HEK293 (cell line): ENCODE measurements at regions not wholly inside any gene's neighbourhood (a gene's known extent, or its start where the extent isn't known, plus 50 kb on each side); places are given as distances from the start of the nearest gene placed in this dataset.

ENCODE experiments used
- CTCF ChIA-PET: fragments of 350-600 bp; formaldehyde crosslinking; extraction: SDS; loops from one replicate; lab custom pipeline; 2021; ENCODE audit warnings: antibody characterized with exemption; lab: Yijun Ruan, JAX
- POLR2A ChIA-PET: fragments of 300-600 bp; formaldehyde crosslinking; extraction: SDS; loops from one replicate; lab custom pipeline; 2020; ENCODE audit warnings: antibody characterized with exemption, inconsistent platforms; lab: Yijun Ruan, JAX
- H3K27ac ChIP-seq: fragments of 200-500 bp; sonication (Bioruptor generic); 2 replicates; pipeline ENCODE4 v1.5.1; 2014; ENCODE audit warnings: low read depth, low read length, control low read depth, inconsistent platforms; ENCODE audit errors: extremely low read depth
- H3K36me3 ChIP-seq, 2 experiments: fragments of 200-500 bp in 1 of 2; sonication (Bioruptor generic) in 1 of 2; 1 replicate in 1 of 2; 2 replicates in 1 of 2; pipeline ENCODE4 v1.5.1; 2014 to 2017; ENCODE audit warnings: inconsistent platforms in 2 of 2, low read length in 2 of 2; ENCODE audit not compliant: control insufficient read depth in 2 of 2, insufficient read depth in 1 of 2
- H3K4me1 ChIP-seq: fragments of 200-500 bp; sonication (Bioruptor generic); 2 replicates; pipeline ENCODE4 v1.5.1; 2014; ENCODE audit warnings: mild to moderate bottlenecking, low read length, inconsistent platforms; ENCODE audit not compliant: control insufficient read depth, insufficient read depth
- H3K4me3 ChIP-seq: 2 replicates; pipeline ENCODE4 v1.5.1; 2011; ENCODE audit warnings: low read depth, mild to moderate bottlenecking, control low read depth, low read length, moderate library complexity
- H3K9me3 ChIP-seq: fragments of 200-500 bp; sonication (Bioruptor generic); 2 replicates; pipeline ENCODE4 v1.5.1; 2014; ENCODE audit warnings: low read depth, low read length, inconsistent platforms; ENCODE audit not compliant: control insufficient read depth, insufficient read depth
- ATF2 ChIP-seq: fragments of 450-650 bp; formaldehyde crosslinking; IDR thresholded peaks from 2 replicates; pipeline ENCODE4 v1.5.1; 2016; ENCODE audit warnings: missing biosample characterization, missing genetic modification characterization, low read depth
- HOXD13 ChIP-seq: sonication (generic); formaldehyde crosslinking; IDR thresholded peaks from 2 replicates; pipeline ENCODE4 v1.8.0; 2022; ENCODE audit warnings: missing genetic modification reagents, borderline replicate concordance
- KLF16 ChIP-seq: fragments of 450-650 bp; formaldehyde crosslinking; IDR thresholded peaks from 2 replicates; pipeline ENCODE4 v1.5.1; 2017; ENCODE audit warnings: missing biosample characterization, missing genetic modification characterization
- KLF7 ChIP-seq: fragments of 450-650 bp; formaldehyde crosslinking; IDR thresholded peaks from 2 replicates; pipeline ENCODE4 v1.5.1; 2016; ENCODE audit warnings: missing biosample characterization, missing genetic modification characterization, borderline replicate concordance
- MYNN ChIP-seq: fragments of 450-650 bp; formaldehyde crosslinking; IDR thresholded peaks from 2 replicates; pipeline ENCODE4 v1.5.1; 2016; ENCODE audit warnings: missing biosample characterization, missing genetic modification characterization, borderline replicate concordance
- PATZ1 ChIP-seq: fragments of 450-650 bp; formaldehyde crosslinking; IDR thresholded peaks from 2 replicates; pipeline ENCODE4 v1.5.1; 2016; ENCODE audit warnings: missing biosample characterization, missing genetic modification characterization
- TCF7L2 ChIP-seq: IDR thresholded peaks from 2 replicates; pipeline ENCODE4 v1.6.1; 2011; ENCODE audit warnings: low read depth, mild to moderate bottlenecking, inconsistent platforms, low read length, moderate library complexity, borderline replicate concordance
- TRIM28 ChIP-seq: IDR thresholded peaks from 2 replicates; pipeline ENCODE4 v1.6.1; 2011; ENCODE audit warnings: low read length, control low read depth, borderline replicate concordance
- ZBTB1 ChIP-seq: fragments of 450-650 bp; formaldehyde crosslinking; IDR thresholded peaks from 2 replicates; pipeline ENCODE4 v1.5.1; 2016; ENCODE audit warnings: missing biosample characterization, missing genetic modification characterization
- ZFHX2 ChIP-seq: fragments of 450-650 bp; formaldehyde crosslinking; conservative IDR thresholded peaks from 2 replicates; pipeline ENCODE4 v1.5.1; 2016; ENCODE audit warnings: missing biosample characterization, missing genetic modification characterization
- ZNF18 ChIP-seq: fragments of 450-650 bp; formaldehyde crosslinking; IDR thresholded peaks from 2 replicates; pipeline ENCODE4 v1.5.1; 2016; ENCODE audit warnings: missing biosample characterization, missing genetic modification characterization
- ZNF211 ChIP-seq: fragments of 450-650 bp; formaldehyde crosslinking; IDR thresholded peaks from 2 replicates; pipeline ENCODE4 v1.5.1; 2016; ENCODE audit warnings: low read depth, missing biosample characterization, missing genetic modification characterization
- ZNF324 ChIP-seq: fragments of 450-650 bp; formaldehyde crosslinking; IDR thresholded peaks from 2 replicates; pipeline ENCODE4 v1.5.1; 2016; ENCODE audit warnings: missing biosample characterization, missing genetic modification characterization
- ZNF416 ChIP-seq: fragments of 450-650 bp; formaldehyde crosslinking; IDR thresholded peaks from 2 replicates; pipeline ENCODE4 v1.5.1; 2016; ENCODE audit warnings: missing biosample characterization, missing genetic modification characterization
- ZNF561 ChIP-seq: fragments of 450-650 bp; IDR thresholded peaks from 2 replicates; pipeline ENCODE4 v1.5.1; 2018; ENCODE audit warnings: missing biosample characterization, missing genetic modification characterization, borderline replicate concordance
- ZNF623 ChIP-seq: fragments of 450-650 bp; formaldehyde crosslinking; IDR thresholded peaks from 2 replicates; pipeline ENCODE4 v1.5.1; 2016; ENCODE audit warnings: missing biosample characterization, missing genetic modification characterization
- ZNF701 ChIP-seq: fragments of 450-650 bp; formaldehyde crosslinking; IDR thresholded peaks from 2 replicates; pipeline ENCODE4 v1.5.1; 2016; ENCODE audit warnings: missing biosample characterization, missing genetic modification characterization
- ZNF707 ChIP-seq: fragments of 450-650 bp; formaldehyde crosslinking; IDR thresholded peaks from 2 replicates; pipeline ENCODE4 v1.5.1; 2016; ENCODE audit warnings: missing biosample characterization, missing genetic modification characterization
- ZNF768 ChIP-seq: fragments of 450-650 bp; formaldehyde crosslinking; IDR thresholded peaks from 2 replicates; pipeline ENCODE4 v1.5.1; 2018; ENCODE audit warnings: missing biosample characterization, mild to moderate bottlenecking, missing genetic modification characterization
- ZNF777 ChIP-seq: fragments of 450-650 bp; formaldehyde crosslinking; IDR thresholded peaks from 2 replicates; pipeline ENCODE4 v1.5.1; 2017; ENCODE audit warnings: missing biosample characterization, missing genetic modification characterization, borderline replicate concordance

- no peak overlapping the region for H3K27ac ChIP-seq
- H3K4me3 ChIP-seq = no peak overlapping the region
- H3K36me3 ChIP-seq = no peaks in the 10 kb centered on the region
- no peak for TF ChIP-seq KLF16
- TF ChIP-seq MYNN (tag by site-specific recombination) = no peak
- no peak for TF ChIP-seq HOXD13 (CRISPR knock-in tag)
- no peak for TF ChIP-seq ZFHX2 (tag by site-specific recombination)
- TF ChIP-seq PATZ1 = no peak
- TF ChIP-seq ZNF561 (tag by site-specific recombination) = no peak
- no peak for TF ChIP-seq KLF7
- TF ChIP-seq ZNF623 = no peak
- no peak for TF ChIP-seq TCF7L2
- no peak for TF ChIP-seq ZNF701
- TF ChIP-seq, all 188 proteins: peak for 0
- H3K4me1 ChIP-seq = no peaks in the 10 kb centered on the region
- ChIA-PET CTCF (no interaction called here), POLR2A (no interaction called here)
- no peaks in the 10 kb centered on the region for H3K9me3 ChIP-seq
Observed at GRCh38 chr12:125284945-125285685, 219.9 kb downstream of the AACS start.

GRCh38 chr12:125286005-125286727 lies 220.9 kb downstream of the AACS start:
- Histone ChIP-seq H3K4me3 (no peak overlapping the region), H3K36me3 (no peaks in the 10 kb centered on the region), H3K27ac (no peak overlapping the region), H3K4me1 (no peaks in the 10 kb centered on the region), H3K9me3 (no peaks in the 10 kb centered on the region)
- POLR2A ChIA-PET = no interaction called here
- 0 out of 2 replicates have a peak, but pooled peaks have one; percentile 12 for TF ChIP-seq ZNF768 (tag by site-specific recombination)
- no peak for TF ChIP-seq ZNF211 (tag by site-specific recombination)
- TF ChIP-seq ZNF777 (tag by site-specific recombination) = no peak
- CTCF ChIA-PET = no interaction called here

- no peak for TF ChIP-seq ZBTB1 (tag by site-specific recombination)
- no peak for TF ChIP-seq ZNF324
- no peak for TF ChIP-seq ZNF416 (tag by site-specific recombination)
- TF ChIP-seq ZNF18 = no peak
- peak; percentile 45; the same call in 1 of the 2 replicates for TF ChIP-seq ATF2
- TF ChIP-seq ZNF707 (tag by site-specific recombination) = no peak
- TF ChIP-seq TRIM28 = no peak
- Histone ChIP-seq H3K9me3 (no peaks in the 10 kb centered on the region), H3K27ac (no peak overlapping the region), H3K4me1 (no peaks in the 10 kb centered on the region), H3K36me3 (no peaks in the 10 kb centered on the region), H3K4me3 (no peak overlapping the region)
- ChIA-PET CTCF (no interaction called here), POLR2A (no interaction called here)
Observed at GRCh38 chr12:125287155-125287847, 222.1 kb downstream of the AACS start.
